GM21825 (cell line): ENCODE measurements at regions not wholly inside any gene's neighbourhood (a gene's known extent, or its start where the extent isn't known, plus 50 kb on each side); places are given as distances from the start of the nearest gene placed in this dataset.
"Not testable (repeated sequence)": the region's sequence is repeated elsewhere in the genome, so short reads cannot be mapped to it uniquely, and the experiment has no call there.

Experiments used
- ATAC-seq: cut with Tn5 transposase; IDR thresholded peaks from one replicate; pipeline ENCODE4 v1.9.1; 2021; ENCODE audit warnings: mild to moderate bottlenecking, moderate library complexity; ENCODE audit not compliant: unreplicated experiment

DNA sequence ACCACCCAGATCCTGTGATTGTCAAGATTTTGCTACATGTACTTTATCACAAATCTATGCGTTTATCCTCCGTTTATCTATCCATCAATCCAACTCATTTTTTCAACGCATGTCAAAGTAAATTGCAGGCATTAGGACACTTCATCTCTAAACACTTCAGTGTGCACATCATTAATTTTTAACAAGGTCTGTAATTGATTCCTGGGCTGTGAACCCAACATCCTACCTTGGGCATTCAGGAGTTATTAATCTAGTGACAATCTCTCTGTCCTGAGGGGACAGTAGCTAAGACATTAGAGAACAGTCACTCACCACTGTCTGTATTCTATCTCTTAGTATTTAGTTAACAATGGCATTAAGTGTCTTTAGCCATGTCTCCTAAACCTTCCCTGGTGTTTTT lies 264.7 kb downstream of the SOX9 start:
- no peak for ATAC-seq

DNA sequence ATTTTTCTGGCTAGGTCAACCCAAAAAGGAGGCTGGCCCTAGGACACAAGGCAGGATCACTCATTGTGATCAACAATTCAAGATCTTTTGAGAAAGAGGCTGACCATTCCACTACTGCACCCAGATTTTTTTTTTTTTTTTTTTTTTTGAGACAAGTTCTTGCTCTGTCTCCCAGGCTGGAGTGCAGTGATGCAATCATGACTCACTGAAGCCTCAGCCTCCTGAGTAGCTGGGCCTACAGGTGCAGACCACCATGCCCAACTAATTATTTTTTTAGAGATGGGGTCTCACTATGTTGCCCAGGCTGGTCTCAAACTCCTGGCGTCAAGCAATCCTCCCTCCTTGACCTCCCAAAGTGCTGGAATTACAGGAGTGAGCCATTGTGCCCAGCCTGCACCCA lies 265.4 kb downstream of the SOX9 start:
- ATAC-seq: not testable (repeated sequence)

DNA sequence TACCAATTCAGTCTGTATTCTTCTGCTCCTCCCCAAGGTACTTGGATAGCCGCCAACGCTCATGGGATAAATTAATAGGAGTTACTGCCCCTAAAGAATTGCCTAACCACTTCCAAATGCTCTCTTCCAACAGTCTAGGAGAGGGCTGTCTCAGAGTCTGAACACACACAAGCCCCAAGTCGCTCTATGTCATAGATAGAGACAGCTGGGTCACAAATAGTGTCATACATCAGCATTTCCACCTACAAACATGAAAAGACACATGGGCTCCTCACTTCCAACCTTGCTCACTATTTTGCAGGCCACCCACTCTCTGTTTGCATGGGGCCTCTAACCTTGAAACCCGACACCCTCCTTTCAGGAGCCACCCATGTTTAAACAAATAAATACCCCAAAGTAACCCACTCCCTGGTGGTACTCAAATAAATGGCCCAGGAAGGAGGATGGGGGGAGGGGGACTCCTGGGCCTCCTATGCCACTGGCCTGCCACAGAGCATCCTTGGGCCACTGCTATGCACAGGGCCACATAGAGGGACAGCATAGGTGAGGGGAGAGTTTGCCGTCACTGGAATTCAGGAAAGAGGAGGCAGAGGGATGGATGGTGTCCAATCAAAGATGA lies 265.9 kb downstream of the SOX9 start:
- no peak for ATAC-seq

DNA sequence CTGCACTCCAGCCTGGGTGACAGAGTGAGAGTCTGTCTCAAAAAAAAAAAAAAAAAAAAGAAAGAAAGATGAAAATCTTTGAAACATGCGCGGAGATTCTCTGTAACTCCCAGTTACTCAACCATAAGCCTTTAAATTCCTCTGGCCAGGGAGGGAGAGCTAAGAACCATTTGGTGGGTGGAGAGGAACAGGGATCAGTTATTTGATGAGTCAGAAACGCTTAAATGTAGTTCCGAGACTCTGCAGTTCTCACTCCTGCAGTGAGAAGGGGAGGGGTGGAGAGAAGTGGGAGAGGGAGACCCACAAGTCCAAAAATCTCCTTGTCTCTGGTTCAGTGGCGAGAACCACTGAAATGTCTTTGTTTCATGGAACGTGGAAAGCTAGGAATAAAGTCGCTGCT lies 266.7 kb downstream of the SOX9 start:
- ATAC-seq: no peak

DNA sequence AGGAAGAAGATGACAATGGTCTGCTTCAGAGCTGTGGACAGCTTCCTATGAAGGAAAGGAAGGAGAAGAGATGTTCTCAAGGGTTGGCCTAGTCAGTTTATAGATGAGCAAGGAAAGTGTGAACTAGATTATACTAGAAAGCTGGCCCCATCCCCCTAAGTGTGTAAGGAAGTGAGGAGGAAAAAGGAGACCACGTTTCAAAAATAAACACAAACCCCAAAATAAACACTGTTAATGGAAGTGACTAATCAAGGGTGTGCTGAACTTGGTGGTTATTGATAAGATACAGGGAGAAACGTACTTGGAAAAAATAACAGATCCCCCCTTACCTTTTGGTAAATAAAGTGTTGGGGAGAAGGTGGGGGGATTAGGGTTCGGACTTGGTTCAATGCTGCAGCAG lies 267.1 kb downstream of the SOX9 start:
- ATAC-seq: no peak

DNA sequence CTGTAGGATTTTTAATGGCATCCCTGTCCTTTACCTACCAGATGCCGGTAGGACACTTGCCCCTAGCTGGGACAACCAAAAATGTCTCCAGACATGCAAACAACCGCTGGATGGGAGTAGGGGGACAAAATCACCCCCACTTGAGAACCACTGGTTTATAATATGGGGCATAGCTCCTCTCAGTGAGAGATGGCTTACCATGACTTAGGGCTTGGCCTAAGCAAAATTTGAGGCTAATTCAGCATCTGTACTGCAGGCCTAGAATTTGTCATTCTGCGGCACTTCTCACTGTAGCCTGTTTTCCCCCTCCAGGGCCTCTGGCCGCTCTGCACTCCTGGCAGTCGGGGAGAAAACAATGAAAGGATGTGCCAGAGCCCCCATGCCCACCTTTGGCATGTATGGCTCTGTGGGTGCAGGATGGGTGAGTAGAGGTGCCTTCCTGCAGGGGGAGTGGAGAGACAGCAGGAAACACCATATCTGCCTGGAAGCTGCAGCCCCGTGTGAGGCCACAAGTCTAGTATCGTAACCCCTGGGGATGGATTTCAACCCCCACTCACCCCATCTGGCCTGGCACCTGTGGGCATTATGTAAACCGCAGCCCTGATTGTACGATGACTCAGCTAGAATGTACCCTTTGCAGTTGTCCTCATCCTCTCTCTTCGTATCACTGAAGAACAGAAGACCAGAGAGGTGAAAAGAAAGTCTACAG lies 268.1 kb downstream of the SOX9 start:
- no peak for ATAC-seq

DNA sequence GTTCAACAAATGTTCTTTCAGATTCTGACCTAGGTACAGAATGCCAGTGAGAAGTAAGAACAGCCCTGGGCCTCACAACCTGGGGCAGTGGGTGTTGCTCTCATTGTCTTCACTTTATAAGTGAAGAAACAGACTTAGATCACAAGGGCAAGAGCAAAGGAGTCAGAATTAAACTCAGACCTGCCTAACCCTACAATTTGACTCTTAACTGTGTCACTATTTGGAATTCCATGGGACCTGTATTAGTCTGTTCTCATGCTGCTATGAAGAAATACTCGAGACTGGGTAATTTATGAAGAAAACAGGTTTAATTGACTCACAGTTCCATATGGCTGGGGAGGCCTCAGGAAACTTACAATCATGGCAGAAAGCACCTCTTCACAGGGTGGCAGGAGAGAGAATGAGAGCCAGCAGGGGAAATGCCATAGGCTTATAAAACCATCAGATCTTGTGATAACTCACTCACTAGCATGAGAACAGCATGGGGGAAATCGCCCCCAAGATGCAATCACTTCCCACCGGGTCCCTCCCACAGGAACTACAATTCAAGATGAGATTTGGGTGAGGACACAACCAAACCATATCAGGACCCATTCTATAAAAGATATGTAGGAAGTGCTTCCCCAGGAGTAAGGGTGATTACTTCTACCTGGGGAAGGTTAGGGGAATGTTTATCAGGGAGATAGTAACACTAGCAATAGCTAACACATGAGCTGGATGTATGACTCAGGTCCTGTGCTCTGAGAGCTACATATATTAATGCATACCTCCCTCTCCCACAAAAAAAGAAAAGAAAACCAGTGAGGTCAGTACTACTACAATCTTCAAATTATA lies 270.1 kb downstream of the SOX9 start:
- no peak for ATAC-seq

DNA sequence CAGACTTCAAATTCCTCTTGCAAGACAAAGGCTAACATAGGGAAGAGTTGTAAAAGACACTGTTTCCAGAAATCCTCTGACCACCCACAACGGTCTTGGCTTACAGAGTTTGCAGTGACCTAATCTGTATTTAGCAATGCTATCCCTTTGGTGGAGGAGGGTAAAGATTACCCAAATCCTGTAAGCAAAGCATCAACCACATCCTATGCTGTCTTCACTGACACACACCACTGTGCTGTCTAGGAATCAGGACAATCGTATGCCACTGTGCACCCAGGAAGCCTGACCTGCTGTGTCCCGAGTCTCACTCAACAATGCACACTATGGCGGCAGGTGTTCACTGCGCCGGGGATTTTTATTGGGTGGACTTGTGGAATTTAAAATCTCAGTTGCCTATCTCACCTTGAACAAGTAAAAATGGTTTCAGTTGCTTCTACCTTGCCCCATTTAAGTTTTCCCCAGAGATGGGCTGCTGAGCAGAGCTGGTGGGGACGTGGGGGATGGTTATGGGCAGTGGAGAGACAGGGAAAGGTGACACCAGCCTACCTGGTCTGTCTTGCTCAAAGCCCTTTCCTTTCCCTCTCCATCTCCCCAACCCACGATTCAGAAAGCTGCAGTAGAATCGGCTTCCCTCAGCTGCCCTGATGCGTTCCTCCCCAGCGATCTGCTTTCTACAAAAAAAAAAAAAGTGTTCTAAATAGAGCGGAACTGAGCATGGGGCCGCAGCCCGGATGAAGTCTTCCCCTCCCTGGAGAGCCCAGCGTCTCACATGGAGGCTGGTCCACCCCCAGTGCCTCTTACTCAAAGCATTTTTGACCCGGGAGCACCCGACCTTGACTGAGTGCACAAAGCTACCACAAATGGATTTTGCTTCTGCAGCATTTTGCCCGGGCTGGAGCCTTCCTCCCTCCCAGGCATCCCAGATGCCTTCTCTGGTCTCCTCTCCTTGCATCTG lies 271.5 kb downstream of the SOX9 start:
- ATAC-seq: no peak

DNA sequence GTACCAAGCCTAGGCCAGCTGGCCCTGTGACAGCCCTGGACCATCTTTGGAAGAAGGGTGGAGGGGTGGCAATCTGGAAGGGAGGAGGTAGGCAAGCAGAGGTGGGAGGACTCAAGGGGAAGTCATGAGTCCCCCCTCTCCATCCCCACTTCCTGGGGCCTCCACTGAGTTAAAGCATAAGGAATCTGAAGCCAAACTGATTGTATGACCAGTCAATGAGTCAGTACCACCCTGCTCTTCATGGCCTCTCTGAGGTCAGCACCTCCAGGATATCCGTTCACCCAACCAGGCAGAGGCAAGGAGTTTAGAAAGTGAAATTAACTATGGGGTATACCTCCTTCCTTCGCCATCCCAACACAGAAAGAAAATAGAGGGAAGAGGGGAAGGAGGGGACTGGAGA lies 272.7 kb downstream of the SOX9 start:
- no peak for ATAC-seq

DNA sequence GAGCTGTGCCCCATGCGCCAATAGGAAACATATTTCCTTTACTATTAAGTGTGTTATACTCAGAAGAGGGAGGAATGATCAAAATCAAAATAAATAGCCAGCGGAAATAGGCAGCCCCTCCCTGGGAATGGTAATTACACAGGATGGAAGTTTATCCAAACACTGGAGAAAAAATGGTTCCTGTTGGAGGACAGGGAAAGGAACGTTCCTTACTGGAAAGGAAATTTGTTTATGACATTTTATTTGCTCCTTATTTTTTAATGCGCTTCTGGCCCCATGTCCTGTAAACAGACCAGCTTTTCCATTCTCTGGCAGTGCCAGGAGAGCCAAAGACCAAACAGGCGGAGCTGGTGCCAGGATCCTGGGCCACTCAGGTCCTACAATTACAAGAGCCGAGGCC lies 273.7 kb downstream of the SOX9 start:
- ATAC-seq: no peak

DNA sequence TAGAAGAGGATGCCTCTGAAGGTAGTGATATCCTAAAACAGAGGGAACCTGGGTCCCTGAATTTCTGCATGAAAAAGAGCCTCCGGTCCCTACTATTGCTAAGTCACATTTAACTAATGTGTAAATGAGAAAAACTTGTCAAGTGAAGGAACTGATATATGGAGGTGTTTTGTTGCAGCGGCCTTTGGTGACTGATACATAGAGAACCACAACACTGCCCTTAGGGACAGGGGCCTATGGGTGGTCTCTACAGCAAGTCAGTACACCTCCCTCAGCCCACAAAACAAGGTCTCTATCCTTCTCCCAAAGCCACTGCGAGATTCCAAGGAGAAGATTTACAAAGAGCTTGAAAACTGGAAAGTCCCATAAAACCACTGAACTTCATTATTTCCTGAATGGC lies 275.3 kb downstream of the SOX9 start:
- no peak for ATAC-seq

DNA sequence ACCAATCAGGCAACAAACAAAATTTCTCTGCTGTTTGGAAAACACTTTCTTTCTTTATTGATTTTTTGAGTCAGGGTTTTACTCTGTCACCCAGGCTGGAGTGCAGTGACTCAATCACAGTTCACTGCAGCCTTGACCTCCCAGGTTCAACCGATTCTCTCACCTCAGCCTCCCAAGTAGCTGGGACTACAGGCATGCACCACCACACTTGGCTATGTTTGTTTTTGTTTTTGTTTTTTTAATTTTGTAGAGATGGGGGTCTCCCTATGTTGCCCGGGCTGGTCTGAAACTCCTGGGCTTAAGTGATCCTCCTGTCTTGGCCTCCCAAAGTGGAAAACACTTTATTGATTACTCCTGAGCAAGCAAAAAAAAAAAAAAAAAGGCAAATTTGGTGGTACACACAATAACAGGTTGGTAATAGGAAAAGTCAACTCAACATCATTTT lies 276.4 kb downstream of the SOX9 start:
- ATAC-seq: no peak

DNA sequence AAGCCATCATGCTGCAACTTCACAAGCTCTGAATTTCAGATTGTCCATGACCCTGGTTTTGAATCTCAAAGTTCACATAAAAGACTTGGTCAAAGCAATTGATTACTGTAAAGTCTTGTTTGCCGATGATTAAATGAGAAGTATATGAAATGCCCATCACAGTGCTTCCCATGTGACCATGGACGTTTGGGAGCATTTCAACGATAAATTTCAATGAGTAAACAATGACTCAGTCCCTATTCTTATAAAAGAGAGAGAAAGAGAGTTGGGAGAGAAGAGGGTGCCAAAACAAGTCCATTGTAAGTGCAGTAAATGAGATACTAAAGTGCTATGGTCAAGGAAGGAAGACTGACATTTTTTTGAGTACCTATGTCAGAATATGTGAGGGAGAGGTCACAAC lies 276.9 kb downstream of the SOX9 start:
- ATAC-seq: no peak

DNA sequence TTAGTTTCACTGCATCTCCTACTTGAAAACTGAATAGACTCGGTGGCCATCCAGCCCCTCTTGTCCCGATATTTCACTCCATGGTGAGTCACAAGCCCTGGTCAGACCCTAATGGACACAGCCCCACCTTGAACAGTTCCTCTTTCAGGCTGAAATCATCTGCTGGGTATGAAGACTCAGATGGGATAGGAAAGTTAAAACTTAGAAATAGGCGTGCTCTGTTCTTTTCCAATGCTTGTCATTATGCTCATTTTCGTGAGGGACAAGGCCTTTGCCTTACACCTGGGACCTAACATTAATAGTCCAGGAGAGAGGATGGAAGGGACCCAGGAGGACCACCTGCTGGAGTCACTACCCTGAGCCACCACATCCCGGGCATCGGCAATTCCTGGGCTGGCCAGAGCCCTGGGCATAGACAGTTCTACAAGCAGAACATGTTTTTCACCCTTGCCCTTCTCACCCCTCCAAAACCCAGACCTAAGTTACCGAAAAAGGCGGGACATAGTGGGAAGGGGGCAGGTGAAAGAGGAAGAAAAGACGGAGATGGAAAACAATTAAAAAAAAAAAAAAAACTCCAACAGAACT lies 278.3 kb downstream of the SOX9 start:
- no peak for ATAC-seq

DNA sequence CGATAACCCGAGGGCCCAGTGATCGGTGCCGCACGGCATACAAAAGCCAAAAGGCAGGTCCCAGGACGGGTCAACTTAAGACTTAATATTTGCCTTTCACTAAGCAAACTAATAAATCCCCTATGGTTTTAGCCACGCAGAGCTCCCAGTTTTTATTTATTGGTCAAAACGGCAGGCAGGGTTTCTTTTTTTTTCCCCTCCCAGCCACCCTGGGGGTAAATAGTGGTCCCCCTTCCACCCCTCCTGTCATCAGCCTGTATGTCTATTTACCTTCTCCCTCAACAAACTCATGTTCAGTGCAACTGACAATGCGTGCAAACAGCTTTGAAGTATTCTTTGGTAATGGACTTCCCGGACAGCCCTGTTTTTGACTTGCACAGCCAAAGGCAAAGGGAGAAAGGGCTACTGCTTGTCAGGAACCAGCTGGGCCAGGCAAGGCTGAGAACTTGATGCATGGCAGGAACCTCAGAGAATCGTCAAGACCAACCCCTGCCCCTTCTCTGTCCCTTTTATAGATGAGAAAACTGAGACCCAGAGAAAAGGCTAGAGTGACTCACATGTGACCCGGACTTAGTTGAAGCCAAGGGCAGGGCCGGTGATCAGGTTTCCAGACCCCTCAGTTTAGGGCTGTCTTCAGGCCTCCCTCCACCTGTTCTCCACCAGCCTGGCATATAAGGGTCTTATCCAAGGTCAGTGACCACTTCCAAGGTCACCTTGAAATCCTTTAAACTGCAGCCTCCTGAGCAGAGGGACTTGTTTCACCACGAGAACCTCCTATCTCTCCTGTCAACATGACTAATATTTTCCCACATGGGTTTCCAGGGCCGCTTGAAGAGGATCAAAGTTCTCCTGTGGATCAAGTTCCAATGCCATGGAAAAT lies 279.0 kb downstream of the SOX9 start:
- ATAC-seq: no peak

DNA sequence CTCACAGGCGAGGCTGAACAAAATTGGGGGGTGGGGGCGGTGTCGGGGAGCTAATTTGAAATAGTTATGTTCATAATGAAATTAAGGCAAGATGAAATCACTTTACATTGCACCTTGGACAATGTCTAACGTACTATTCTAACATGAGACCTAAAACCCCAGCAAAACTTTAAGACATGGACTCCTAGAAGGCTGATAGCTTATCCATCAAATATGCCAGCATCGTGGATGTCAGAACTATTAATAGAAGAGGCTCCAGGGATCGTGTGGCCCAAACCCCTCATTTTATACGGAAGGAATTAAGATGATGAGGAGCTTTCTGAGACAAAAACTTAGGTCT lies 279.6 kb downstream of the SOX9 start:
- ATAC-seq: no peak

DNA sequence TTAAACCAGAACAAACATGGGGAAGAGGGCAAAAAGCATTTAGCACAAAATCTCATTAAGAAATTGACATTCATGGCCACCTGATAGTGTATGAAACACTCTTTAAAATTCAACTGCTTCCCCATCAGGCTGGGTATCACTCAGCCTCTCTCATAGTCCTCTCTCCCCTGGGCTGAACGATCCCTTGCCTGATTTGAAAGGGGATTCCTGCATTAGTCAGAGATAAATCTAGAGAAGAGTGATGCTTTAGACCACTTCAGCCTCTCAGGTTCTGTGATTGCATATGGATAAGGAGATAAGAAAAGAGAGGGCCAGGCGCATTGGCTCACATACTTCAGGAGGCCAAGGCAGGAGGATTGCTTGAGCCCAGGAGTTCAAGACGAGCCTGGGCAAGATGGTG lies 280.0 kb downstream of the SOX9 start:
- no peak for ATAC-seq

DNA sequence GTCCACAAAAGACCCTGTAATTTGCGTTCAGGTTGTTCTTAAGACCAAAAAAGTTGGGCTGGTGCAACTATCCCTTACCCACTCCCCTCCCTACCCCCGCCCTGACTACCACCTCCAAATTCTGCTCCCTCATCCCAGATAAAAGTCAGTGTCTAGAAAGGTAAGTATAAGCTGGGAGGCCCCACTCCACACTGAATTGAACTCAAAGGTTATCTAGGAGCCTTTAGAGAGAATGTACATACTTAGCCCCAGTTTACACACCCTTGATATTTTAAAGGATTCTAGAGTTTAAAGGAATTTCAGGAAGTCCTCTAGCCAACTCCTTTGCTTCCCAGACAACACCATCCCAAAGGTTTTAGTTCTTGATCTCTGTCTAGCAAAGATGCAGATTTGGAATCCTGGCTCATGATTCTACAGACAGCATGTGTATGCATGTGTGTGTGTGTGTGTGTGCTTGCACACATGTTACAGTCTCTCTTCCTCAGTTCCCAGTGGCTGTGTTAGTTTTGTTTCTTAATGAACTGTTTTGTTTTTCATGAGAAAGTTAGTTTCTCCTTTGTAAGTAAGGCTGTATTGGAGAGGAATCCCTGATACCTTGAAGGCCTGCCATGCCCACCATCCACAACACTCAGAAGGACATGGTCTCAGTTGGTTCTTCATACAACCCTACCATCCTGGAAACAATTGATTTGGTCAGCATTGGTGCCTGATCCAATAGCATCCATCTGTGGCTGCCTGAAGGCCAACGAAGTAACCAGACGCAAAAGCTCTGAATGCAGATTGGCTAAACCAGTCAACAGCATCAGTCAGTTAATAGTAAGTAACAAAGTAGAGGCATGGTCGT lies 281.3 kb downstream of the SOX9 start:
- ATAC-seq: no peak

DNA sequence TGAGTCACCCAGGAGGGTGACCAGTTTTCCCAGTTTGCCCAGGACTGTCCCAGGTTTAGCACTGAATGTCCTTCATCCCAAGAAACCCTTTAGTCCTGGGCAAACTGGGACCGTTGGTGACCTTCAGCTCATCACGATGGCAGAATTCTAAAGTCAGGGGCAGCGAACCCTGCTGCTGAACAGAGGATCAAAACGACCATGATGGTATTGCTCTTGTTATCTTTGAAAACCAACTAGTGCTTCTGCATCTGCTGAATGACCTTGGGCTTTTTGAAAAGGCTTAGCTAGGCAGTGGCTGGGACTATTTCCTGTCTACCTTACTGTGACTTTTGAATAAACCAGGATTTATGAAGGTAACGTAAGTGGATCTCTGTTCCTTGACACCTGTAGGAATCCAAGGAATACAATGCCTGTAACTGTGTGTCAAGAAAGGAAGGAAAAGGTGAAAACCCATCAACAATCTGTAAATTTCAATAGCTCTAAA lies 281.9 kb downstream of the SOX9 start:
- ATAC-seq: no peak
